ENCODE measurements at regions not wholly inside any gene's neighbourhood (a gene's known extent, or its start where the extent isn't known, plus 50 kb on each side); places are given as distances from the start of the nearest gene placed in this dataset.

DNA sequence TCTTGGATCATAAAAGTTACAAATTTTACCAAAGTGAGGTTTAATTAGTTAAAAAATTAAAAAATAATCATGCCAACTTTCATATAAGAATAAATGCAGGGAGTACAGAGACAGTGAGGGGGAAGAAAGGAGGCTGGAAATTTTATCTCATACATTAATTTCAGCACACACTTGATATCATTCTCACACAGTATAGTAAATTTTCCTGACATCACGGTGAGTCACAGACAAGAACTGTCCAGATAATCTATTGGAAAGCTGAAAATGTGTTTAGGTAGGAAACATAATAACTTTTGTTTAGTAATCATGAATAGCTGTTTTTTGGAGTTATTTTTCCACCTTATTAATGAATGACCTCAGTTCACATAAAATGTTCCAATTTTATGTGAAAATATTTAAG, 1204.8 kb downstream of the GALC start:
- TF ChIP-seq POLR2A (IDR thresholded peaks at IDR 0.05) (no peak), POLR2AphosphoS5 (IDR thresholded peaks at IDR 0.05) (no peak)
- TF ChIP-seq, protein P1, sequence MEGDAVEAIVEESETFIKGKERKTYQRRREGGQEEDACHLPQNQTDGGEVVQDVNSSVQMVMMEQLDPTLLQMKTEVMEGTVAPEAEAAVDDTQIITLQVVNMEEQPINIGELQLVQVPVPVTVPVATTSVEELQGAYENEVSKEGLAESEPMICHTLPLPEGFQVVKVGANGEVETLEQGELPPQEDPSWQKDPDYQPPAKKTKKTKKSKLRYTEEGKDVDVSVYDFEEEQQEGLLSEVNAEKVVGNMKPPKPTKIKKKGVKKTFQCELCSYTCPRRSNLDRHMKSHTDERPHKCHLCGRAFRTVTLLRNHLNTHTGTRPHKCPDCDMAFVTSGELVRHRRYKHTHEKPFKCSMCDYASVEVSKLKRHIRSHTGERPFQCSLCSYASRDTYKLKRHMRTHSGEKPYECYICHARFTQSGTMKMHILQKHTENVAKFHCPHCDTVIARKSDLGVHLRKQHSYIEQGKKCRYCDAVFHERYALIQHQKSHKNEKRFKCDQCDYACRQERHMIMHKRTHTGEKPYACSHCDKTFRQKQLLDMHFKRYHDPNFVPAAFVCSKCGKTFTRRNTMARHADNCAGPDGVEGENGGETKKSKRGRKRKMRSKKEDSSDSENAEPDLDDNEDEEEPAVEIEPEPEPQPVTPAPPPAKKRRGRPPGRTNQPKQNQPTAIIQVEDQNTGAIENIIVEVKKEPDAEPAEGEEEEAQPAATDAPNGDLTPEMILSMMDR (IDR thresholded peaks at IDR 0.05), result no peak

All from breast epithelium (tissue), 3 donors.